ENCODE measurements at regions not wholly inside any gene's neighbourhood (a gene's known extent, or its start where the extent isn't known, plus 50 kb on each side); places are given as distances from the start of the nearest gene placed in this dataset.

- H3K9me3 ChIP-seq, result no peaks in the 10 kb centered on the region
- no peak for TF ChIP-seq POLR2A (IDR thresholded peaks at IDR 0.05)
- H3K4me3 ChIP-seq, result no peak overlapping the region
- H3K36me3 ChIP-seq, result no peaks in the 10 kb centered on the region
- no peak for DNase-seq
- H3K27me3 ChIP-seq, result no peaks in the 10 kb centered on the region
- no peak overlapping the region for H3K27ac ChIP-seq
- H3K4me1 ChIP-seq, result no peaks in the 10 kb centered on the region
- intact Hi-C loops (cut with DNase I; ENCODE audit: low total_unique reads), result no loop called here
Measured at GRCh38 chr10:130807096-130807495, 504.4 kb downstream of the TCERG1L start.

DNA sequence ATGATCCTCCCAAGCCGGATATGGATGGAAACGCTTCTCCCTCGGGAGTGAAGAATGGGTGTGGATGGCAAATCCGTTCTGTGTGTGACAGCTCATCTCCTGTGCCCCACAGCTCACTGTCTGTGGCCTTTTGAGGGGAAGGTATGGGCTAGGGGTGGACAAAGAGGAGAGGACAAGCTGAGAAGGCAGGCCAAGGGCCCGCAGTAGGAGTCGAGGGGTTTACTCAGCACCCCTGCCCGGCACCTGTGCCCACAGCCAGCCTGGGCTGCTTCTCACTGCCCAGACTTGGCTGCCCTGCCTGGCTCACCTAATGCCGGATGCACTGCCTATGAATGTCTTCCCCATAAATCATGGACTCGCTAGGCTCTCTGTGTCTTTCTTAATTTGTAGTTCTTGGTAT lies 503.8 kb downstream of the TCERG1L start:
- Histone ChIP-seq H3K4me3 (no peak overlapping the region), H3K36me3 (no peaks in the 10 kb centered on the region), H3K27ac (no peak overlapping the region), H3K4me1 (no peaks in the 10 kb centered on the region), H3K27me3 (no peaks in the 10 kb centered on the region), H3K9me3 (no peaks in the 10 kb centered on the region)
- TF ChIP-seq, protein P1, sequence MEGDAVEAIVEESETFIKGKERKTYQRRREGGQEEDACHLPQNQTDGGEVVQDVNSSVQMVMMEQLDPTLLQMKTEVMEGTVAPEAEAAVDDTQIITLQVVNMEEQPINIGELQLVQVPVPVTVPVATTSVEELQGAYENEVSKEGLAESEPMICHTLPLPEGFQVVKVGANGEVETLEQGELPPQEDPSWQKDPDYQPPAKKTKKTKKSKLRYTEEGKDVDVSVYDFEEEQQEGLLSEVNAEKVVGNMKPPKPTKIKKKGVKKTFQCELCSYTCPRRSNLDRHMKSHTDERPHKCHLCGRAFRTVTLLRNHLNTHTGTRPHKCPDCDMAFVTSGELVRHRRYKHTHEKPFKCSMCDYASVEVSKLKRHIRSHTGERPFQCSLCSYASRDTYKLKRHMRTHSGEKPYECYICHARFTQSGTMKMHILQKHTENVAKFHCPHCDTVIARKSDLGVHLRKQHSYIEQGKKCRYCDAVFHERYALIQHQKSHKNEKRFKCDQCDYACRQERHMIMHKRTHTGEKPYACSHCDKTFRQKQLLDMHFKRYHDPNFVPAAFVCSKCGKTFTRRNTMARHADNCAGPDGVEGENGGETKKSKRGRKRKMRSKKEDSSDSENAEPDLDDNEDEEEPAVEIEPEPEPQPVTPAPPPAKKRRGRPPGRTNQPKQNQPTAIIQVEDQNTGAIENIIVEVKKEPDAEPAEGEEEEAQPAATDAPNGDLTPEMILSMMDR (IDR thresholded peaks at IDR 0.05), result no peak
- intact Hi-C loops (cut with DNase I; ENCODE audit: low total_unique reads), result no loop called here
- DNase-seq, result no peak

DNA sequence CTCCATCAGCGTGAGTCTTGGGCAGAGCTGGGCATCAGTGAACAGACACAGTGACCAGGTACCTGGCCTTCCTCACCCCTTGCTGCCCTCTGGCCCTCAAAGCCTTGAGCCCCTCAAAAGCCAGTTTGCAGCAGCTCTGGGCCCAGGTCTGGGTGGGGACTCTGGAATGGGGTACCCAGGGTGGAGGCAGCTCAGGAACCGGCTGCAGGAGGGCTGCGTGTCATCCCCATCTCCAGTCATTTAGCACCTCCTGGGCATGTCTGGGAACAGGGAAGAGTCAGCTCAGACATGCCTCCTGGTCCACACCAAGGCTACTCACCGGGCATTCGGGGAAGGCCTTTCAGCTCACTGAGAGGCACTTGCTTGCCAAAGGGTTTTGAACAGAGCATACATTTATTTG lies 503.3 kb downstream of the TCERG1L start:
- Histone ChIP-seq H3K27me3 (no peaks in the 10 kb centered on the region), H3K27ac (no peak overlapping the region), H3K9me3 (no peaks in the 10 kb centered on the region), H3K4me3 (no peak overlapping the region), H3K4me1 (no peaks in the 10 kb centered on the region), H3K36me3 (no peaks in the 10 kb centered on the region)
- TF ChIP-seq POLR2A (IDR thresholded peaks at IDR 0.05), result no peak
- TF ChIP-seq, protein P1 (IDR thresholded peaks at IDR 0.05), result no peak
- no peak for DNase-seq
- intact Hi-C loops (cut with DNase I; ENCODE audit: low total_unique reads), result no loop called here

DNA sequence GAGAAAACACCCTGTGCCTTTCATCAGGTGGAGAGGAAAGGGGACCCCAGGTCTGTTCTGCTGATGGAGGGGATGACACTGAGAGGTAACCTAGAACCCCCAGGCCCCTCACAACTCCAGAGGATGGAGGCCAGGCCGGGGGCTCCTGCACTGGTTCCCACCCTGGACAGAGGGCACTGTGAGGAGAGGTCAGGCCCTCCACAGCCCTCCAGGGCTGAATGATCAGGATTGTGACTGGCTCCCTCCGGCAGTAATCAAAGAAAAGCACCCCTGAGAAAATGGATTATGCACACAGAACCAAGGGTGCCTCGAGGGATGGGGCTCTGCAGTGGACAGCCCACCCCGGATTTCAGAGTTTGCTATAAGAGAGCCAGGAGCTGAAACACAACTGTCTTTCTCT lies 502.8 kb downstream of the TCERG1L start:
- Histone ChIP-seq H3K4me1 (no peaks in the 10 kb centered on the region), H3K27ac (no peak overlapping the region), H3K9me3 (no peaks in the 10 kb centered on the region), H3K4me3 (no peak overlapping the region), H3K27me3 (no peaks in the 10 kb centered on the region), H3K36me3 (no peaks in the 10 kb centered on the region)
- DNase-seq, result no peak
- TF ChIP-seq POLR2A (IDR thresholded peaks at IDR 0.05), result no peak
- TF ChIP-seq, protein P1 (IDR thresholded peaks at IDR 0.05), result no peak
- intact Hi-C loops (cut with DNase I; ENCODE audit: low total_unique reads), result no loop called here

GRCh38 chr10:130809181-130809580 lies 502.3 kb downstream of the TCERG1L start:
- DNase-seq, result no peak

More at GRCh38 chr10:130809181-130809580, 502.3 kb downstream of the TCERG1L start:
- H3K36me3 ChIP-seq, result no peaks in the 10 kb centered on the region
- intact Hi-C loops (cut with DNase I; ENCODE audit: low total_unique reads), result no loop called here
- H3K9me3 ChIP-seq, result no peaks in the 10 kb centered on the region
- no peaks in the 10 kb centered on the region for H3K27me3 ChIP-seq
- TF ChIP-seq, protein P1 (IDR thresholded peaks at IDR 0.05), result no peak
- no peak for TF ChIP-seq POLR2A (IDR thresholded peaks at IDR 0.05)
- H3K27ac ChIP-seq, result no peak overlapping the region
- no peaks in the 10 kb centered on the region for H3K4me1 ChIP-seq
- no peak overlapping the region for H3K4me3 ChIP-seq
